Dermis blood vessel endothelial cell (primary cell): ENCODE measurements at regions not wholly inside any gene's neighbourhood (a gene's known extent, or its start where the extent isn't known, plus 50 kb on each side); places are given as distances from the start of the nearest gene placed in this dataset.
"Not testable (repeated sequence)": the region's sequence is repeated elsewhere in the genome, so short reads cannot be mapped to it uniquely, and the experiment has no call there.

Experiments used
- DNase-seq: peaks from one replicate; pipeline ENCODE4 v3.0.0; 2010

DNA sequence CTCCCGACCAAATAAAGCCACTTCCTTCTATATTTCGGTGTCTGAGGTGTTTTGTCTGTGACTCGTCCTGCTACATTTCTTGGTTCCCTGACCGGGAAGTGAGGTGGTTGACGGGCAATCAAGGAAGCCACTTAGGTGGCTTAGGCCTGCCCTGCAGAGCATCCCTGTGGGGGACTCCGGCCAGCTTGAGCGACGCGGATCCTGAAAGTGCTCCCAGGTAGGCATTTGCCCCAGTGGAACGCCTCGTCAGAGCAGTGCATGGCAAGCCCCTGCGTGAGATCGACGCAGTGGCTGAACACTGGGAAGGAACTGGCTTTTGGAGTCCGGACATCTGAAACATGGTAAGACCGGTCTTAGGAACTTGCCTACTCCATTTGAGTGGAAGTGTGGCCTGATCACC lies 157.2 kb upstream of the COX7C start:
- DNase-seq: no peak

DNA sequence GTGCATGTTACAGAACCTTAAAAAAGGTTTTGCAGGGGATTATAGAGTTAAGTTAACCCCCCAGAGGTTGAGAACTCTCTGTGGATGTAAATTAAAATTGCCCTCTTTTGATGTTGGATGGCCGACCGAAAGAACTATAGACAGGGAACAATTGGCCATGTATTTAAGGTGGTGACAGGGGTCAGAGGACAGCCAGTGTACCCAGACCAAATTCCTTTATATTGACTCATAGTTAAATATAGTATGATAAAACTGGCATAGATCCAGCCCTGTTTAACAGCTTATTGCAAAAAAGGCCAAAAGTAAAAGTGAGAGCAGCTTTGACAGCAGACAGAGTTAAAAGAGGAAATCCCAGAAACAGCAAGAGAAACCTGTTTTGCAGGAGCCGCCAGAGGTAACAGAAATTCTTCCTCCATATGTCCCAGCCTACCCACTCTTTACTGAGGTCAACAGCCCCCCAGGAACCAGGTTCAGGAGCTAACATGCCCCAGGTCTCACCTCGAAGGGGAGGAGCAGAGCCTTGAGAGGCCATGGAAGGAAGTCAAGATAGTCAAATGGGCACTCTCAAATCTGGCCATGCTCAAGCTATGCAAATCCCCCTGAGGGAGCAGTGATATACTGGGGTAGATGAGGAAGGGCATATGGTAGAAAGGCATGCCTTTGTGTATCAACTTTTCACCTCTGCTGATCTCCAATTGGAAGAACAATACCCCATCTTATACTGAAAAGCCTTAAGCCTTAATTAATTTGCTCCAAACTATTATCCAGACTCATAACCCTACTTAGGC lies 156.4 kb upstream of the COX7C start:
- DNase-seq: no peak

DNA sequence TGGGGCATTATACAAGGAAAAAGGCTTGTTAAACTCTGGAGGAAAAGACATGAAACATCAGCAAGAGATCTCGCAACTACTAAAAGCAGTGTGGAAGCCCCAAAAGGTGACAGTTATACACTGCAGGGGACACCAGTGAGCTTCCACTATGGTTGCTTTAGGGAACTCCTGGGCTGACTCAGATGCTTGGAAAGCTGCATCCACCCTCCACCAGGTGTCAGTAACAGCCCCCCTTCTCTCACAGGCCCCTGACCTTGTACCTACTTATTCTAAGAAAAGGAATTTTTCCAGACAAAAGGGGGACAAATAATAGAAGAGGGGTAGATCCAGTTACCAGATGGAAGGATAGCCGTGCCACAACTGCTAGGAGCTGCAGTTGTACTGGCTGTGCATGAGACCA lies 154.4 kb upstream of the COX7C start:
- DNase-seq: no peak

DNA sequence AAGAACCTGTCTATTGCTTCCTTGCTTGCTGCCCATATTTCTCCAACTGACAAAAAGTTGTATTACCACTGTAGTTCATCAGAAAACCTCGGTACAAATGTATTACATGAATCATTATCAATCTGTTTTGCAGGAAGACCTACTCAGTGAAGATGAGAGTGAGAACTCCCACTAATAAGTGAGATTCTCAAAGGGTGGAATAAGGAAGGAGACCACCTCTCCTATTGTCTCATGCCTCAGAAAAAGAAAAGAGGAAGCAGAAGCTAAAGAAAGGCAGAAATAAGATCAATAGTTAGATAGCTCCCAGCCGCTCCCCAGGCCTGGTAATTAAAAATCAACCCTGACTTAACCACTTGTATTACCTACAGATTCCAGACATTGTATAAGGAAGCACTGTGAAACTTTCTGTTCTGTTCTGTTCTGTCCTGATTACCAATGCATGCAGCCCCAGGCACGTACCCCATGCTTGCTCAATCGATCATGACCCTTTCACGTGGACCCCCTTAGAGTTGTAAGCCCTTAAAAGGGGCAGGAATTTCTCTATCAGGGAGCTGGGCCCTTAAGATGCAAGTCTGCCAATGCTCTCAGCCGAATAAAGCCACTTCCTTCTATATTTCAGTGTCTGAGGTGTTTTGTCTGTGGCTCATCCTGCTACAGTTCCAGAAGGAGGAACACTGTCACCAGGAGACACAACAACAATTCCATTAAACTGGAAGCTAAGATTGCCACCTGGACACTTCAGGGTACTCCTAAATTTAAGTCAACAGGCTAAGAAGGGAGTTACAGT lies 152.5 kb upstream of the COX7C start:
- no peak for DNase-seq

DNA sequence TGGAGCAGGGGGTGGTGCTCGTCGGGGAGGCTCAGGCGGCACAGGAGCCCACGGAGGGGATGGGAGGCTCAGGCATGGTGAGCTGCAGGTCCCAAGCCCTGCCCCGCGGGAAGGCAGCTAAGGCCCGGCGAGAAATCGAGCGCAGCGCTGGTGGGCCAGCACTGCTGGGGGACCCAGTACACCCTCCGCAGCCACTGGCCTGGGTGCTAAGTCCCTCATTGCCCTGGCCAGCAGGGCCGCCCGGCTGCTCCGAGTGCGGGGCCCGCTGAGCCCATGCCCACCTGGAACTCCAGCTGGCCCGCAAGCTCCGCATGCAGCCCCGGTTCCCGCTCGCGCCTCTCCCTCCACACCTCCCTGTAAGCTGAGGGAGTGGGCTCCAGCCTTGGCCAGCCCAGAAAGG lies 151.0 kb upstream of the COX7C start:
- not testable (repeated sequence) for DNase-seq

DNA sequence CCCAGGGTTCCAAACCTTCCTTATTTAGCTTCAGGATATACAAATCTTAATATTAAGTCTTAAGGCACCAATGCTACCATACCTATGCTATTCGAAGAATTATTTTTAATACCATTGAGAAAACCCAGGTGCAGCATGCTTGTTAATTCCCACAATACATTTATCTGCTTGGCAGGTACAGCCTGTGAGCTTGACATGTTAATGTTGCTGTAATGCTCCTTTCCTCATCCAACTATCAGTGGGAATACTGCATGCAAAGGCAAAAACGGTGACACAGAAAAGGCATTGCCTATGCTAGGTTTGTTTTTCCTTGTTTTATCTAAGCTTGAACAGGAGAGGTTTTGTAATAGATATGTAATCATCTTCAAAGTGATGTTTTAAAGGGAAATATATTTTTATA lies 135.7 kb upstream of the COX7C start:
- no peak for DNase-seq

DNA sequence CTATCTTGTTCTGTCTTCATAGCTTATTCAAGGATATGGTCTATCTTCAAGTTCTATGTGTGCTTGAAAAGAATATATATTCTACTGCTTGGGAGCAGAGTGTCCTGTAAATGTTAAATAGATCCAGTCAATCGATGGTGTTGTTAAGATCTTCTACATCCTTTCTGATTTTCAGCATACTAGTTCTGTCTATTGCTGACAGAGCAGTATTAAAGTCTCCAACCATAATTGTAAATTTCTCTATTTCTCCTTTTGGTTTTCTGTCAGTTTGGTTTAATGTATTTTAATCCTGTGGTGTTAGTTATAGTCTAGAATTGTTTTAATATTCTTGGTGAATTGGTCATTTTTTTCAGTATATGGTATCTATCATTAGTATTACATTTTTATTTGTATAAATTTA lies 124.0 kb upstream of the COX7C start:
- no peak for DNase-seq

DNA sequence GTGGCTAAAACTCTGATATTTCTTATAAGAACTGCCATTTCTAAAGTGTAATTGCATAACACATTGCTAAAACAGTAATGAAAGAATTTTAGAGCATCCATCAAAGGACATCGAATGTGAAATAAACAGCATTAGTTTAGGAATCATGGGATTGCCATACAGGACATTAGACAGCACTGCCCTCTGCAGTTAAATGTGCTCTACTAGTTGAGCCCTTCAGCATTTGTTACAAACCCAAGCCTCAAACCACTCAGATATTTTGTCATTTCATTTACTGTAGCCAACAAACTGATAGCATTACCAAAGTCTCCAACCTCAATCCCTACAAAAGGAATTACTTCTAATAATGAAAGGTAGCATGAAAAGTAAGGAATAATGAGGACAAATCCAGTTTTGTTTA lies 116.8 kb upstream of the COX7C start:
- no peak for DNase-seq

DNA sequence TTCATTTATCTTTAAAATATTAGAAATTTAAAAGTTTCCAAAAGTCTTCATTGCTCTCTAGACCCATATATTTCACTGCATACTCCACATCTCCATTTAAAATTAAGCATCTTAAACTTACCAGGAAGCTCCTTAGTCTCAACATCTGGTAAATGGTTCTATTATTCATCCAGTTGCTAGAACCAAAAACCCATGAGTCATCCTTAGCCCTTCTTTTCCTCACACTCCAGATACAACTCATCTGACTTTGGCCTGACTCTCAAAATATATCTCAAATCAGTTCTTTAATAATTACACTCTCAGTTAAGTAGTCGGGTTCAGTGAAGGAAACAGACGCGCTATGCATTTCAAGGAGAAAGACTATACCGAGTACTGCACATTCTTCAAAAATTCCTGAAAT lies 110.2 kb upstream of the COX7C start:
- DNase-seq: no peak

DNA sequence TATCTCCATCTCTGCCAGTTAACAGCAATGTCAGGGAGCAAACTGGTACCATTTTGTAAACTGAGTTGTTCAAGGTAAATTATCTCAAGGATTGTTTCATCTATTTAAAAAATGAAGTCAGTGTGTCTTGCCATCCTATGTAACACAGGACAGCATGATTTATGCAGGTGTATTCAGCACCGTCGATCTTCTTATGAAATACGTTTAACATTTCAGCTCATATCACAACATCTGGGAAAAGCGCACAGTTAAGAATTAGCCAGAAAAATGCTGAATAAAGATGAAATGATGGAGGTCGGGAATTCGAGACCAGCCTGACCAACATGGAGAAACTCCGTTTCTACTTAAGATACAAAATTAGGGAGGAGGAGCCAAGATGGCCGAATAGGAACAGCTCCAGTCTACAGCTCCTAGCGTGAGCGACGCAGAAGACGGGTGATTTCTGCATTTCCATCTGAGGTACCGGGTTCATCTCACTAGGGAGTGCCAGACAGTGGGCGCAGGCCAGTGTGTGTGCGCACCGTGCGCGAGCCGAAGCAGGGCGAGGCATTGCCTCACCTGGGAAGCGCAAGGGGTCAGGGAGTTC lies 107.3 kb upstream of the COX7C start:
- DNase-seq: not testable (repeated sequence)

DNA sequence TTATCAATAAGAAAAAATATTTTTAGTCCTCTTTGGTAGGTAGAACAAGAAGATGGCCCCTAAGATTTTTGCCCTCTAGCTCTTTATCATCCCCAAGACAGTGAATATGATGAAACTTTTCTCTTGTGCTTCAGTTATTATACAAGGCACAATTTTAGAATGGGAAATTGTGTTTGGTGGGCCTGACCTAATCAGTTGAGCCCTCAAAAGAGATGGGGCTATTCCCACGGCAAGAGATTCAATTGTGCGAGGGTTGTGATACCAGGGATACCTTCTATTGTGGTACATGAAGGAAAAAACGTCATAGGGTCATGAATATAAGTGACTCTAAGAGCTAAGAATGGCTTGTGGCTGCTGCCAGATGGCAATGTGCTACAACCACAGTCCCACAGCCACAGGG lies 94.0 kb upstream of the COX7C start:
- no peak for DNase-seq

DNA sequence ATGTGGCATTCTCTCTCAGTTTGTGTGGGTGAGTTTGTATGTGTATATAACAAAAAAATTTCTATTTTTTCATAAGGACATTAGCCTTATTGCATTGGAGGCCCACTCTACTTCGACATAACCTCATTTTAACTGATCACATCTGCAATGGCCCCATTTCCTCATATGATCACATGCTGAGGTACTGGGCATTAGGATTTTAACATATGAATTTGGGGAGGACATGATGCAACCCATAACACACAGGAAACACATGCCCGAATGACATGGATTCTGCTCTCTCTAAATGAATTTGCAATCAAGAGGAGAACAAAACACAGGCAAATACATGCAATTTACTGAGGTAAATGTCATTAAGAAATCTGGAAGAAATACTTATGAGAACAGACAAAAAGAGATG lies 92.1 kb upstream of the COX7C start:
- no peak for DNase-seq

DNA sequence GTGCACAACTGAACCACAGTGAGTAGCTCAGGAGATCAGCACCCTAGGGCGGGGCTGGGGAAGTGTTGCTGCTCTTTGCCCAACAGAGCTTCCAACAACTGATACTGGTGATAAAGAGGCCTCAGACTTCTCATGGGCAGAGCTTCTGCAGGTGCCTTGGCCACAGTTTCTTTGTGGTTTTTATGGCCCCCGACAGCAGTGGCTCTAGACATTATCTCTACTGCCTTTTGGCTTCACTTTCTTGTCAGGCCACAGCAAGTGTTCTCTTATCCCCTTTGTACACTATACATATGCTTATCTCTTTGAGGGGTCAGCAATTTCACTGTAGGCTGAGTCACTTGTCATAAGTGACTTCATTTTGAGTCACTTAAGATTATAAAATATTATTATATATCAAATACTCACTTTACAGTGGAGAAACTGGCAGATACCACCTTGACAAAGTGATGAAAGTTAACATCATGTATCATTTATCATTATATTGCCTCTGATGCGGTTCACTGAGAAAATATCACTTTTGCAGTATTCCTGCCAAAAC lies 90.9 kb upstream of the COX7C start:
- no peak for DNase-seq

DNA sequence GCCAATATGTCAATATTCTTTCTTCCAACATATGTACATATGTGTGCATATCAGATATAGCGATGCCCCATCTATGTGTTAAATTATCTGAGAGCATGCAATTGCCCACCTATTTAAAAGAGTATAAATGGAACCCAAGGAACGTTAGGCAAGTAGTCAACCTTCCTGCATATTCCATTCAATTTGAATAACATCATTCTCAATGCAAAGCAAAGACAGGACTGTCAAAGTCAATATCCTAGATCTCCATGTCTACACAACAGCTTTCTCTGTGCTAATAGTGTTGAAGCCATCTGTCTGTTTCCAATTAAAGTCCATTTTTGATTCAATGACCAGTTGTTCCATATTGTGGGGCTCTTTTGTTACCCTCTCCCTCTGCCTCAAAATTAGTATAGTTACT lies 85.3 kb upstream of the COX7C start:
- no peak for DNase-seq

DNA sequence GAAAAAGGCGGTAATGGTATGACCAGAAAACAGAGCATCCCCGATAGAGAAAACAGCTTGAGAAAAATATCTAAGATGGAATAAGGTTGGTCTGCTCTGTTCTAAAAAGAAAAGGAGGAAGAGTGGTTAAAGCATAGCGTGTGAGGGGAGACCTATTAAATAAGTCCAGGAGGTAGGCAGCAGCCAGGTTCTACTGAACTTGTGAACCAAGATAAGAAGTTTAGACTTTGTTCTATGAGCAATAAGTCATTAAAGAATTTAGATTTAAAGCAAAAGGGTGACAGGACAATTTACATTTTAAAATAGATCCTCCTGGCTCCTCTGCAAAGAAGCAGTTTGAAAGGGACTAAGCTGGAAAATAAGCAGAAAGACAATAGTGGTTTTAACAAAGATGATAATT lies 81.3 kb upstream of the COX7C start:
- no peak for DNase-seq

DNA sequence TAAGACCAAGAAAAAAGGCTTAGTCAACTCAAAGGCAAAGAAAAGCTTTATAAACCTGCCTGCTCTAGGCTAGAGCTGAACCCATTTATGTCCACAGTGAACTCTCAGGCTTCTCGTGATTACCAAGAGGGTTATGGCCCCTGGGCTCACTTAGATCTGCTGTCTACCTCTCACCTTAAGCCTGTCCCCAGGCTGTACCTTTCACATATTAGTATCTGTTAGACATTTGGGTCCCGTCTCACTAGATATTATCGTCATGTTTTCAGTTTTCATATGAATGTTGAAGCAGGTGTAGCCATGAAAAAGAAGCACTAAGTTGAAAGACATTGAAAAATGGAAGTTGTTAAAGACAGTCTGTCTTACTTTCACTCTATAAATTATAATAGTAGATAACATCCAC lies 75.2 kb upstream of the COX7C start:
- no peak for DNase-seq

DNA sequence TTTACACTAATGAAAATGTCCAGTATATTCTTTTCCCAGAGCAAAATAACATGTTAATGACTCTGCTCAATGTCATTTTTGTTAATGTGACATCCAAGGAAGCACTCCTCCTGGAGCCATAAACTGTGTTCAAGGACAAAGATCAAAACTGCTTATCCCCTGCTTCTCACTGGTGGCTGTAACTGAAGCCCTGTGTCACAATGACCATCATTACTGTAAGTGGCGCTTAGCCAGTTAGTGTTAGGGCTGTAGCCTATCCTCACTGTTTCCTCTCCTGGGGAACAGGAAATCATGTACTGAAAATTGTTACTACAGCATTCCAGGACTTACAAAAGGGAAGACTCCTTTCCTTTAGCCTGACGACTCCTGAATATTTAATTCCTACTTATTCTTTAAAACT lies 71.7 kb upstream of the COX7C start:
- DNase-seq: no peak

DNA sequence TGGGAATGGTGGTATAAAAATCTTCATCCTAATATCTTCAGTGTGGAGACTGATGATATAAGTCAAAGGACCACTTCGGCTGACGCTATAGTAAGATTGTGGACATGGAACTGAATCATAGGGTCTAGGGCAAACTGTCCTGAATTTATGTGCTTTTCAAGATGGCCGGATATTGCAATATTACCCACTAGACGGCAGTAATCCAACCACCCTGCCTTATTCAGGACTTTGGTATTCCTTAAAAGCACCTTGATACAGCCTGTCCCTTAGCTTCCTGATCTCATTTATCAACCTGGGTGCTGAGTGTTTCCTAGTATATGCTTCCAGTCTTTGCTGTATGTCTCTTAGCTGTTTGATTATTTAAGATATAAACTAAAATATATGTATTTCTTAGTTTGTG lies 71.2 kb upstream of the COX7C start:
- no peak for DNase-seq

DNA sequence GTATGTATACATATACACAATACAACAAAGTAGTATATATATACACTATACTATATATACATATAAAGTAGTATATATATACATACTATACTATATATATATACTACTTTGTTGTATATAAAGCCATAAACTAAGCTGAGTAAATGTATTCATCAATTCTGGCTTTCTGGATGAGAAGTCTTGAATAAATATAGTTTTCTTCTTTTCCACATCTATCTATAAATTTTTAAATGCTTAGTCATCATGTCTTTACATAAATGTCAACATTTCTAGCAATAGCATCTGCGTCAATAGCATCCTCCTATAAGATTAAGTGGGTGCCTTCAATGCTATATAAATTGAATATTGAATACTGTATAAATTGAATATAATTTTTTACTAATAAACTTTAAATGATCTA lies 63.1 kb upstream of the COX7C start:
- no peak for DNase-seq

DNA sequence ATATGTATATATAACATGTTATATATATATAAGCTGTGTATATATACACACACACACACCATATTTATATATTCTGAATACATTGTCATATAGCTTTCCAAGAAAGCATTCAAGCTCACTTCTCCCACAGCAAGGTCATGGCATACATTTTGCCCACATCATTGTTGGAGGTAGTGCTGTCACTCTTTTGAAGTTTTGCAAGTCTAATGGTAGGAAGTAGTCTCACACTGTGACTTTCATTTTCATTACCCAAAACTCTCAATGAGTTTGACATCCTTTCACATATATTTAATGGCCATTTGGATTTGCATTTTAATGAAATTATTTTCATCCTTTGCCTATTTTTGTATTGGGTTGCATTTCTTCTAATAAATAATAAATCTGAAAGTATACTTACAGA lies 59.8 kb upstream of the COX7C start:
- no peak for DNase-seq

DNA sequence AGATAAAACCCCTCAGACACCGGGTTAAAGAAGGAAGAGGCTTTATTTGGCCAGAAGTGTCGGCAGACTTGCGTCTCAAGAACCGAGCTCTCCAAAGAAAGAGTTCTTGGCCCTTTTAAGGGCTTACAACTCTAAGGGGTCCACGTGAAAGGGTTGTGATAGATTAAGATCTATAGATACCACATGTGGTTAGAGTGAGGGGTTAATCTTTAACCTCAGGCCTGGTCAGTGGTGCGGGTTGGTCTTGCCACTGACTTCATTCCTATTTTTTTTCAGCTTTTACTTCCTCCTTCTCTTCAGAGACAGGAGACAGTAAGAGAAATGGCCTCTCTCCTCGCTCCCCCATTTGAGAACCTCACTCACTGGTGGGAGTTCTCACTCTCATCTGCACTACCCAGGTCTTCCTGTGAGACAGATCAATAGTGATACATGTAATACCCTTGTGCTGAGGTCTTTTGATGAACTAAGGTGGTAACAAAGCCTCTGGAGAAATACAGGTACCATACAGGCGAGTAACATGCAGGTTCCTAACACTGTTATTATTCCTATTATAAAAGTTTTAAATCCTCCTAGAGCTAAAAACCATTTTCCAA lies 52.4 kb upstream of the COX7C start:
- no peak for DNase-seq

DNA sequence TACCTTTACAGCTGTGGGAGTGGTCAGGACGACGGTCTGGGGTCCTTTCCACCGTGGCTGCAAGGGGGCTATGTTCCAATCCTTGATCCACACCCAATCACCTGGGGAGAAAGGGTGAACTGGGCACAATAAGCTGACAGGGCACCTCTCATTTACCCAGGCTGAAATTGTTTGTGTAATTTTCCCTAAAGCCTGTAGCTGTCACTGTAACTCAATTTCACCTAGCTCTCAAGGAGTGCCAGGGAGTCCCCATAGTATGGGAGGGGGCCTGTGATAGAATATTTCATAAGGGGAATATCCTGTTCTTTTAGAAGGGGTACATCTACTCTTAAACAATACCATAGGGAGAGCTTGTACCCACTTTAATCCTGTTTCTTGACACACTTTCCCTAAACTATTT lies 51.7 kb upstream of the COX7C start:
- not testable (repeated sequence) for DNase-seq
